H1 (cell line): ENCODE measurements at regions not wholly inside any gene's neighbourhood (a gene's known extent, or its start where the extent isn't known, plus 50 kb on each side); places are given as distances from the start of the nearest gene placed in this dataset.

Experiments
- CTCF ChIA-PET: fragments of 300-600 bp; sonication (Branson Sonifier 250); formaldehyde crosslinking; loops from one replicate; lab custom pipeline; 2021; ENCODE audit not compliant: partially characterized antibody; lab: Charles Lee
- POLR2A ChIA-PET: fragments of 300-600 bp; sonication (Branson Sonifier 250); formaldehyde crosslinking; loops from one replicate; lab custom pipeline; 2021; ENCODE audit warnings: inconsistent platforms; ENCODE audit not compliant: partially characterized antibody; lab: Charles Lee
- DNase-seq, 2 experiments: peaks; one replicate each; pipeline versions ENCODE4 v3.0.0 to v3.0.0-alpha.2; 2010 to 2022; ENCODE audit warnings: low spot score in 2 of 2, low read depth in 1 of 2, mixed read lengths in 1 of 2
- FAIRE-seq: peaks from 2 replicates; lab custom pipeline; 2011; peaks lifted over from hg19 to GRCh38; lab: Jason Lieb, UNC
- H2AFZ ChIP-seq: 2 replicates; pipeline ENCODE4 v1.8.1; 2012; ENCODE audit warnings: low read length, inconsistent platforms
- H2AK5ac ChIP-seq: 2 replicates; pipeline ENCODE4 v1.6.1; 2013; ENCODE audit warnings: low read depth, low read length
- H2BK120ac ChIP-seq: replicated peaks from 2 replicates; pipeline ENCODE3; 2013; ENCODE audit warnings: low read depth, low read length, inconsistent platforms
- H2BK12ac ChIP-seq: 2 replicates; pipeline ENCODE4 v1.6.1; 2013; ENCODE audit warnings: low read depth, low read length
- H2BK15ac ChIP-seq: 2 replicates; pipeline ENCODE4 v1.6.1; 2013; ENCODE audit warnings: low read length
- H2BK20ac ChIP-seq: 2 replicates; pipeline ENCODE4 v1.6.1; 2013; ENCODE audit warnings: low read length
- H2BK5ac ChIP-seq: 2 replicates; pipeline ENCODE4 v1.6.1; 2013; ENCODE audit warnings: low read depth, low read length
- H3K14ac ChIP-seq: 2 replicates; pipeline ENCODE4 v1.6.1; 2013; ENCODE audit warnings: inconsistent platforms; ENCODE audit not compliant: insufficient read length
- H3K18ac ChIP-seq: 2 replicates; pipeline ENCODE4 v1.6.1; 2013; ENCODE audit warnings: low read length; ENCODE audit errors: extremely low read depth
- H3K23ac ChIP-seq: 2 replicates; pipeline ENCODE4 v1.6.1; 2013; ENCODE audit warnings: inconsistent platforms; ENCODE audit not compliant: insufficient read length
- H3K23me2 ChIP-seq: 2 replicates; pipeline ENCODE4 v1.6.1; 2013; ENCODE audit warnings: low read depth, low read length
- H3K27ac ChIP-seq: 2 replicates; pipeline ENCODE4 v1.6.1; 2011; ENCODE audit warnings: low read depth, low read length, inconsistent platforms
- H3K27me3 ChIP-seq, 4 experiments: replicated peaks in 1 of 4; 1 replicate in 1 of 4; 2 replicates in 3 of 4; pipeline versions ENCODE4 v1.6.1 to v1.8.1; 2011 to 2013; ENCODE audit warnings: low read length in 3 of 4, mild to moderate bottlenecking in 3 of 4, inconsistent platforms in 2 of 4, mixed read lengths in 2 of 4, moderate library complexity in 1 of 4; ENCODE audit not compliant: control insufficient read depth in 3 of 4, insufficient read depth in 3 of 4; ENCODE audit errors: extremely low read depth in 1 of 4
- H3K36me3 ChIP-seq, 4 experiments: 2 replicates each; pipeline versions ENCODE4 v1.6.1 to v1.8.1; 2011 to 2013; ENCODE audit warnings: mild to moderate bottlenecking in 4 of 4, low read length in 3 of 4, moderate library complexity in 2 of 4, control low read depth in 1 of 4, inconsistent platforms in 1 of 4; ENCODE audit not compliant: insufficient read depth in 4 of 4, control insufficient read depth in 2 of 4
- H3K4ac ChIP-seq: replicated peaks from 2 replicates; pipeline ENCODE3; 2013; ENCODE audit warnings: low read length, low read depth, mixed read lengths, inconsistent platforms; ENCODE audit not compliant: insufficient read length
- H3K4me1 ChIP-seq, 4 experiments: replicated peaks in 1 of 4; 1 replicate in 1 of 4; 2 replicates in 3 of 4; pipeline versions ENCODE4 v1.6.1 to v1.8.1; 2011 to 2013; ENCODE audit warnings: low read length in 3 of 4, inconsistent platforms in 2 of 4, mixed read lengths in 1 of 4; ENCODE audit not compliant: insufficient read depth in 4 of 4, control insufficient read depth in 3 of 4
- H3K4me2 ChIP-seq, 2 experiments: 2 replicates each; pipeline versions ENCODE4 v1.6.1 to v1.8.1; 2011 to 2013; ENCODE audit warnings: low read depth in 2 of 2, low read length in 2 of 2, control low read depth in 1 of 2, inconsistent platforms in 1 of 2, mild to moderate bottlenecking in 1 of 2; ENCODE audit not compliant: insufficient read depth in 1 of 2
- H3K4me3 ChIP-seq, 4 experiments: fragments of 200-600, 300-600 bp in 1 of 4; sonication (generic), shearing (Covaris generic), sonication (Bioruptor Twin) in 1 of 4; 2 replicates each; pipeline versions ENCODE4 v1.5.1 to v1.8.1; 2011 to 2016; ENCODE audit warnings: low read length in 4 of 4, low read depth in 3 of 4, control low read depth in 2 of 4, inconsistent platforms in 2 of 4, mild to moderate bottlenecking in 2 of 4, mixed read lengths in 1 of 4, moderate library complexity in 1 of 4; ENCODE audit not compliant: insufficient read depth in 2 of 4; ENCODE audit errors: extremely low read depth in 1 of 4
- H3K56ac ChIP-seq: replicated peaks from 2 replicates; pipeline ENCODE3; 2013; ENCODE audit warnings: low read depth, mild to moderate bottlenecking, mixed read lengths, low read length, inconsistent platforms; ENCODE audit not compliant: insufficient read length
- H3K79me1 ChIP-seq: 2 replicates; pipeline ENCODE4 v1.6.1; 2013; ENCODE audit warnings: low read depth, low read length, control low read depth
- H3K79me2 ChIP-seq, 2 experiments: 2 replicates each; pipeline versions ENCODE4 v1.6.1 to v1.8.1; 2012 to 2013; ENCODE audit warnings: low read length in 2 of 2, mild to moderate bottlenecking in 2 of 2, inconsistent platforms in 1 of 2; ENCODE audit not compliant: insufficient read depth in 2 of 2, control insufficient read depth in 1 of 2
- H3K9ac ChIP-seq, 4 experiments: replicated peaks in 1 of 4; 1 replicate in 1 of 4; 2 replicates in 3 of 4; pipeline versions ENCODE4 v1.6.1 to v1.8.1; 2011 to 2013; ENCODE audit warnings: low read depth in 3 of 4, low read length in 3 of 4, control low read depth in 2 of 4, mild to moderate bottlenecking in 2 of 4, moderate library complexity in 2 of 4, inconsistent platforms in 1 of 4; ENCODE audit errors: extremely low read depth in 1 of 4
- H3K9me3 ChIP-seq, 2 experiments: 2 replicates each; pipeline versions ENCODE4 v1.6.1 to v1.8.1; 2012 to 2013; ENCODE audit warnings: mild to moderate bottlenecking in 2 of 2, moderate library complexity in 2 of 2, control low read depth in 1 of 2, inconsistent platforms in 1 of 2, low read depth in 1 of 2, low read length in 1 of 2, mixed read lengths in 1 of 2; ENCODE audit not compliant: insufficient read depth in 2 of 2
- H4K20me1 ChIP-seq, 2 experiments: replicated peaks in 1 of 2; 2 replicates each; pipeline versions ENCODE3 to v1.8.1; 2011 to 2013; ENCODE audit warnings: inconsistent platforms in 2 of 2, low read length in 2 of 2, mild to moderate bottlenecking in 1 of 2; ENCODE audit not compliant: insufficient read depth in 2 of 2, control insufficient read depth in 1 of 2
- H4K5ac ChIP-seq: 2 replicates; pipeline ENCODE4 v1.6.1; 2013; ENCODE audit warnings: low read length, low read depth, mixed read lengths, inconsistent platforms; ENCODE audit not compliant: insufficient read length
- H4K8ac ChIP-seq: 2 replicates; pipeline ENCODE4 v1.8.0; 2013; ENCODE audit warnings: mild to moderate bottlenecking, moderate library complexity, low read length, inconsistent platforms; ENCODE audit not compliant: insufficient read depth; ENCODE audit errors: extremely low read depth
- H4K91ac ChIP-seq: replicated peaks from 2 replicates; pipeline ENCODE3; 2013; ENCODE audit warnings: low read length, mixed read lengths, inconsistent platforms; ENCODE audit not compliant: insufficient read length
- ASH2L ChIP-seq: fragments of 200-600, 300-600 bp; sonication (generic); IDR thresholded peaks from one replicate; pipeline ENCODE4 v1.7.1; 2017; ENCODE audit warnings: low read length
- CBX8 ChIP-seq: fragments of 300-800, 300-1000 bp; sonication (generic); IDR thresholded peaks from 2 replicates; pipeline ENCODE4 v1.7.1; 2016; ENCODE audit warnings: low read depth, low read length, borderline replicate concordance
- FOSL1 ChIP-seq: IDR thresholded peaks from 2 replicates; pipeline ENCODE4 v1.6.1; 2011; ENCODE audit warnings: mild to moderate bottlenecking, low read depth, low read length, moderate library complexity; ENCODE audit not compliant: insufficient read depth
- JUND ChIP-seq: IDR thresholded peaks from 2 replicates; pipeline ENCODE4 v1.6.1; 2011; ENCODE audit warnings: mild to moderate bottlenecking, improper control_type of control experiment, low read length
- KDM5A ChIP-seq: fragments of 200-600 bp; IDR thresholded peaks from 2 replicates; pipeline ENCODE4 v1.7.1; 2012; ENCODE audit warnings: mild to moderate bottlenecking, low read length, inconsistent platforms, mixed read lengths
- POLR2A ChIP-seq, 2 experiments: IDR thresholded peaks; 1 replicate in 1 of 2; 2 replicates in 1 of 2; pipeline ENCODE4 v1.6.1; 2011; ENCODE audit warnings: low read depth in 2 of 2, low read length in 2 of 2, mild to moderate bottlenecking in 2 of 2; ENCODE audit errors: control extremely low read depth in 1 of 2
- RBBP5 ChIP-seq: IDR thresholded peaks from 2 replicates; pipeline ENCODE4 v1.7.1; 2012; ENCODE audit warnings: low read depth, mild to moderate bottlenecking, inconsistent platforms, low read length, moderate library complexity, borderline replicate concordance
- SP1 ChIP-seq: IDR thresholded peaks from 2 replicates; pipeline ENCODE4 v1.6.1; 2011; ENCODE audit warnings: low read depth, low read length
- TCF12 ChIP-seq: IDR thresholded peaks from 2 replicates; pipeline ENCODE4 v1.6.1; 2011; ENCODE audit warnings: low read depth, mild to moderate bottlenecking, low read length
- YY1 ChIP-seq: IDR thresholded peaks from 2 replicates; pipeline ENCODE4 v1.6.1; 2011; ENCODE audit warnings: low read depth, mild to moderate bottlenecking, low read length
- ZNF274 ChIP-seq: IDR thresholded peaks from 2 replicates; pipeline ENCODE4 v1.7.0; 2012; ENCODE audit warnings: low read length, borderline replicate concordance; ENCODE audit errors: extremely low read depth
- WGBS, 2 experiments: shearing (Covaris generic) in 1 of 2; methylation state at CpG; one replicate each; pipeline versions ENCODE4 v1.1.6 to v1.1.7; 2013 to 2015; ENCODE audit warnings: low lambda C conversion rate in 2 of 2, mixed read lengths in 2 of 2, inconsistent platforms in 1 of 2, low coverage in 1 of 2, missing lambda C conversion rate in 1 of 2; ENCODE audit not compliant: insufficient replicate concordance in 2 of 2, insufficient coverage in 1 of 2, insufficient read length in 1 of 2; ENCODE audit errors: extremely low coverage in 1 of 2, missing lambda C conversion rate in 1 of 2; 5-methylcytosine and 5-hydroxymethylcytosine counted together

- Histone ChIP-seq H3K23ac (no peak overlapping the region), H3K23me2 (no peaks in the 10 kb centered on the region), H2BK15ac (no peak overlapping the region), H3K4me3 (no peak overlapping the region), H2BK20ac (no peak overlapping the region), H3K14ac (no peak overlapping the region), H3K27ac (no peak overlapping the region), H3K27me3 (no peaks in the 10 kb centered on the region), H2AK5ac (no peak overlapping the region), H3K79me1 (no peaks in the 10 kb centered on the region), H3K4ac (no peak overlapping the region), H3K36me3 (no peaks in the 10 kb centered on the region), H3K9ac (no peak overlapping the region), H3K18ac (no peak overlapping the region), H4K20me1 (no peaks in the 10 kb centered on the region), H2BK12ac (no peak overlapping the region), H3K4me1 (no peaks in the 10 kb centered on the region), H2BK5ac (no peak overlapping the region), H4K5ac (no peak overlapping the region), H2AFZ (peak overlapping the region; percentile 36; the same call in 1 of the 2 replicates), H3K9me3 (no peaks in the 10 kb centered on the region), H3K56ac (no peak overlapping the region), H3K4me2 (no peak overlapping the region), H2BK120ac (no peak overlapping the region), H3K79me2 (no peaks in the 10 kb centered on the region), H4K8ac (no peak overlapping the region), H4K91ac (no peak overlapping the region)
- WGBS, 2 experiments: 80% methylated on average over 1 of the region's 1 CpG; no CpG with 5 or more reads in 1 of the 2 experiments
- POLR2A ChIA-PET: no interaction called here
- FAIRE-seq: no peak
- CTCF ChIA-PET: no interaction called here
- no peak for DNase-seq
- TF ChIP-seq FOSL1 (no peak), JUND (no peak), RBBP5 (no peak), KDM5A (no peak), SP1 (no peak), ASH2L (no peak), YY1 (no peak), ZNF274 (no peak), CBX8 (no peak), TCF12 (no peak), POLR2A (IDR thresholded peaks at IDR 0.05; ENCODE audit: control extremely low read depth in 1 of 2, low read depth in 2 of 2, low read length in 2 of 2) (no peak)
Measured at GRCh38 chr12:63036974-63037335, 102.0 kb upstream of the PPM1H start.
